Esophagus muscularis mucosa (tissue), 4 donors: ENCODE measurements at regions not wholly inside any gene's neighbourhood (a gene's known extent, or its start where the extent isn't known, plus 50 kb on each side); places are given as distances from the start of the nearest gene placed in this dataset.

ENCODE experiments used
- CTCF ChIP-seq, 3 experiments: fragments of 200-600 bp in 2 of 3; fragments of 450-650 bp in 1 of 3; sonication (generic) in 2 of 3; IDR thresholded peaks; one replicate each; pipeline ENCODE4 v1.5.1; 2017 to 2019; ENCODE audit warnings: antibody characterized with exemption in 3 of 3, mild to moderate bottlenecking in 2 of 3, moderate library complexity in 1 of 3
- EP300 ChIP-seq: sonication (generic); formaldehyde crosslinking; IDR thresholded peaks from one replicate; pipeline ENCODE4 v1.6.1; 2017; ENCODE audit warnings: antibody characterized with exemption
- POLR2AphosphoS5 ChIP-seq, 2 donors: sonication (generic); formaldehyde crosslinking; IDR thresholded peaks; one replicate each; pipeline ENCODE4 v1.6.1; 2017; ENCODE audit warnings: antibody characterized with exemption in 2 of 2

GRCh38 chr12:3998968-3999792 is 126.0 kb upstream of the PARP11 start:
- TF ChIP-seq CTCF (IDR thresholded peaks at IDR 0.05) (no peak), EP300 (no peak), POLR2AphosphoS5 (IDR thresholded peaks at IDR 0.05) (no peak)
